H1 (cell line): ENCODE measurements at regions not wholly inside any gene's neighbourhood (a gene's known extent, or its start where the extent isn't known, plus 50 kb on each side); places are given as distances from the start of the nearest gene placed in this dataset.

Experiments
- CTCF ChIA-PET: fragments of 300-600 bp; sonication (Branson Sonifier 250); formaldehyde crosslinking; loops from one replicate; lab custom pipeline; 2021; ENCODE audit not compliant: partially characterized antibody; lab: Charles Lee
- POLR2A ChIA-PET: fragments of 300-600 bp; sonication (Branson Sonifier 250); formaldehyde crosslinking; loops from one replicate; lab custom pipeline; 2021; ENCODE audit warnings: inconsistent platforms; ENCODE audit not compliant: partially characterized antibody; lab: Charles Lee
- DNase-seq, 2 experiments: peaks; one replicate each; pipeline versions ENCODE4 v3.0.0 to v3.0.0-alpha.2; 2010 to 2022; ENCODE audit warnings: low spot score in 2 of 2, low read depth in 1 of 2, mixed read lengths in 1 of 2
- FAIRE-seq: peaks from 2 replicates; lab custom pipeline; 2011; peaks lifted over from hg19 to GRCh38; lab: Jason Lieb, UNC
- H2AFZ ChIP-seq: 2 replicates; pipeline ENCODE4 v1.8.1; 2012; ENCODE audit warnings: low read length, inconsistent platforms
- H2AK5ac ChIP-seq: 2 replicates; pipeline ENCODE4 v1.6.1; 2013; ENCODE audit warnings: low read depth, low read length
- H2BK120ac ChIP-seq: replicated peaks from 2 replicates; pipeline ENCODE3; 2013; ENCODE audit warnings: low read depth, low read length, inconsistent platforms
- H2BK12ac ChIP-seq: 2 replicates; pipeline ENCODE4 v1.6.1; 2013; ENCODE audit warnings: low read depth, low read length
- H2BK15ac ChIP-seq: 2 replicates; pipeline ENCODE4 v1.6.1; 2013; ENCODE audit warnings: low read length
- H2BK20ac ChIP-seq: 2 replicates; pipeline ENCODE4 v1.6.1; 2013; ENCODE audit warnings: low read length
- H2BK5ac ChIP-seq: 2 replicates; pipeline ENCODE4 v1.6.1; 2013; ENCODE audit warnings: low read depth, low read length
- H3K14ac ChIP-seq: 2 replicates; pipeline ENCODE4 v1.6.1; 2013; ENCODE audit warnings: inconsistent platforms; ENCODE audit not compliant: insufficient read length
- H3K18ac ChIP-seq: 2 replicates; pipeline ENCODE4 v1.6.1; 2013; ENCODE audit warnings: low read length; ENCODE audit errors: extremely low read depth
- H3K23ac ChIP-seq: 2 replicates; pipeline ENCODE4 v1.6.1; 2013; ENCODE audit warnings: inconsistent platforms; ENCODE audit not compliant: insufficient read length
- H3K23me2 ChIP-seq: 2 replicates; pipeline ENCODE4 v1.6.1; 2013; ENCODE audit warnings: low read depth, low read length
- H3K27ac ChIP-seq: 2 replicates; pipeline ENCODE4 v1.6.1; 2011; ENCODE audit warnings: low read depth, low read length, inconsistent platforms
- H3K27me3 ChIP-seq, 4 experiments: replicated peaks in 1 of 4; 1 replicate in 1 of 4; 2 replicates in 3 of 4; pipeline versions ENCODE4 v1.6.1 to v1.8.1; 2011 to 2013; ENCODE audit warnings: low read length in 3 of 4, mild to moderate bottlenecking in 3 of 4, inconsistent platforms in 2 of 4, mixed read lengths in 2 of 4, moderate library complexity in 1 of 4; ENCODE audit not compliant: control insufficient read depth in 3 of 4, insufficient read depth in 3 of 4; ENCODE audit errors: extremely low read depth in 1 of 4
- H3K36me3 ChIP-seq, 4 experiments: 2 replicates each; pipeline versions ENCODE4 v1.6.1 to v1.8.1; 2011 to 2013; ENCODE audit warnings: mild to moderate bottlenecking in 4 of 4, low read length in 3 of 4, moderate library complexity in 2 of 4, control low read depth in 1 of 4, inconsistent platforms in 1 of 4; ENCODE audit not compliant: insufficient read depth in 4 of 4, control insufficient read depth in 2 of 4
- H3K4ac ChIP-seq: replicated peaks from 2 replicates; pipeline ENCODE3; 2013; ENCODE audit warnings: low read length, low read depth, mixed read lengths, inconsistent platforms; ENCODE audit not compliant: insufficient read length
- H3K4me1 ChIP-seq, 4 experiments: replicated peaks in 1 of 4; 1 replicate in 1 of 4; 2 replicates in 3 of 4; pipeline versions ENCODE4 v1.6.1 to v1.8.1; 2011 to 2013; ENCODE audit warnings: low read length in 3 of 4, inconsistent platforms in 2 of 4, mixed read lengths in 1 of 4; ENCODE audit not compliant: insufficient read depth in 4 of 4, control insufficient read depth in 3 of 4
- H3K4me2 ChIP-seq, 2 experiments: 2 replicates each; pipeline versions ENCODE4 v1.6.1 to v1.8.1; 2011 to 2013; ENCODE audit warnings: low read depth in 2 of 2, low read length in 2 of 2, control low read depth in 1 of 2, inconsistent platforms in 1 of 2, mild to moderate bottlenecking in 1 of 2; ENCODE audit not compliant: insufficient read depth in 1 of 2
- H3K4me3 ChIP-seq, 4 experiments: fragments of 200-600, 300-600 bp in 1 of 4; sonication (generic), shearing (Covaris generic), sonication (Bioruptor Twin) in 1 of 4; 2 replicates each; pipeline versions ENCODE4 v1.5.1 to v1.8.1; 2011 to 2016; ENCODE audit warnings: low read length in 4 of 4, low read depth in 3 of 4, control low read depth in 2 of 4, inconsistent platforms in 2 of 4, mild to moderate bottlenecking in 2 of 4, mixed read lengths in 1 of 4, moderate library complexity in 1 of 4; ENCODE audit not compliant: insufficient read depth in 2 of 4; ENCODE audit errors: extremely low read depth in 1 of 4
- H3K56ac ChIP-seq: replicated peaks from 2 replicates; pipeline ENCODE3; 2013; ENCODE audit warnings: low read depth, mild to moderate bottlenecking, mixed read lengths, low read length, inconsistent platforms; ENCODE audit not compliant: insufficient read length
- H3K79me1 ChIP-seq: 2 replicates; pipeline ENCODE4 v1.6.1; 2013; ENCODE audit warnings: low read depth, low read length, control low read depth
- H3K79me2 ChIP-seq, 2 experiments: 2 replicates each; pipeline versions ENCODE4 v1.6.1 to v1.8.1; 2012 to 2013; ENCODE audit warnings: low read length in 2 of 2, mild to moderate bottlenecking in 2 of 2, inconsistent platforms in 1 of 2; ENCODE audit not compliant: insufficient read depth in 2 of 2, control insufficient read depth in 1 of 2
- H3K9ac ChIP-seq, 4 experiments: replicated peaks in 1 of 4; 1 replicate in 1 of 4; 2 replicates in 3 of 4; pipeline versions ENCODE4 v1.6.1 to v1.8.1; 2011 to 2013; ENCODE audit warnings: low read depth in 3 of 4, low read length in 3 of 4, control low read depth in 2 of 4, mild to moderate bottlenecking in 2 of 4, moderate library complexity in 2 of 4, inconsistent platforms in 1 of 4; ENCODE audit errors: extremely low read depth in 1 of 4
- H3K9me3 ChIP-seq, 2 experiments: 2 replicates each; pipeline versions ENCODE4 v1.6.1 to v1.8.1; 2012 to 2013; ENCODE audit warnings: mild to moderate bottlenecking in 2 of 2, moderate library complexity in 2 of 2, control low read depth in 1 of 2, inconsistent platforms in 1 of 2, low read depth in 1 of 2, low read length in 1 of 2, mixed read lengths in 1 of 2; ENCODE audit not compliant: insufficient read depth in 2 of 2
- H4K20me1 ChIP-seq, 2 experiments: replicated peaks in 1 of 2; 2 replicates each; pipeline versions ENCODE3 to v1.8.1; 2011 to 2013; ENCODE audit warnings: inconsistent platforms in 2 of 2, low read length in 2 of 2, mild to moderate bottlenecking in 1 of 2; ENCODE audit not compliant: insufficient read depth in 2 of 2, control insufficient read depth in 1 of 2
- H4K5ac ChIP-seq: 2 replicates; pipeline ENCODE4 v1.6.1; 2013; ENCODE audit warnings: low read length, low read depth, mixed read lengths, inconsistent platforms; ENCODE audit not compliant: insufficient read length
- H4K8ac ChIP-seq: 2 replicates; pipeline ENCODE4 v1.8.0; 2013; ENCODE audit warnings: mild to moderate bottlenecking, moderate library complexity, low read length, inconsistent platforms; ENCODE audit not compliant: insufficient read depth; ENCODE audit errors: extremely low read depth
- H4K91ac ChIP-seq: replicated peaks from 2 replicates; pipeline ENCODE3; 2013; ENCODE audit warnings: low read length, mixed read lengths, inconsistent platforms; ENCODE audit not compliant: insufficient read length
- CBX5 ChIP-seq: fragments of 300-800, 300-1000 bp; sonication (generic); IDR thresholded peaks from 2 replicates; pipeline ENCODE4 v1.7.1; 2016; ENCODE audit warnings: antibody characterized with exemption, low read length, low read depth
- CHD2 ChIP-seq: IDR thresholded peaks from 2 replicates; pipeline ENCODE4 v1.6.1; 2012; ENCODE audit warnings: low read length, improper control_type of control experiment
- FOSL1 ChIP-seq: IDR thresholded peaks from 2 replicates; pipeline ENCODE4 v1.6.1; 2011; ENCODE audit warnings: mild to moderate bottlenecking, low read depth, low read length, moderate library complexity; ENCODE audit not compliant: insufficient read depth
- GTF2F1 ChIP-seq: IDR thresholded peaks from 2 replicates; pipeline ENCODE4 v1.6.1; 2012; ENCODE audit warnings: low read depth, low read length, improper control_type of control experiment, borderline replicate concordance
- KDM5A ChIP-seq: fragments of 200-600 bp; IDR thresholded peaks from 2 replicates; pipeline ENCODE4 v1.7.1; 2012; ENCODE audit warnings: mild to moderate bottlenecking, low read length, inconsistent platforms, mixed read lengths
- MAFK ChIP-seq: IDR thresholded peaks from 2 replicates; pipeline ENCODE4 v1.6.1; 2012; ENCODE audit warnings: low read depth, mild to moderate bottlenecking, improper control_type of control experiment, low read length
- RBBP5 ChIP-seq: IDR thresholded peaks from 2 replicates; pipeline ENCODE4 v1.7.1; 2012; ENCODE audit warnings: low read depth, mild to moderate bottlenecking, inconsistent platforms, low read length, moderate library complexity, borderline replicate concordance
- RFX5 ChIP-seq: IDR thresholded peaks from 2 replicates; pipeline ENCODE4 v1.6.1; 2011; ENCODE audit warnings: low read depth, low read length, improper control_type of control experiment, borderline replicate concordance
- RNF2 ChIP-seq: fragments of 200-900, 300-1000 bp; sonication (generic); IDR thresholded peaks from 2 replicates; pipeline ENCODE4 v1.7.1; 2016; ENCODE audit warnings: borderline replicate concordance, low read depth, mild to moderate bottlenecking, antibody characterized with exemption, low read length; ENCODE audit not compliant: poor library complexity, severe bottlenecking; ENCODE audit errors: missing control alignments
- SIRT6 ChIP-seq: IDR thresholded peaks from one replicate; pipeline ENCODE4 v1.7.1; 2012; ENCODE audit warnings: low read length, inconsistent platforms
- SRF ChIP-seq: IDR thresholded peaks from 2 replicates; pipeline ENCODE4 v1.6.1; 2011; ENCODE audit warnings: mild to moderate bottlenecking, low read depth, low read length, moderate library complexity
- TAF1 ChIP-seq: IDR thresholded peaks from 2 replicates; pipeline ENCODE4 v1.6.1; 2011; ENCODE audit warnings: mild to moderate bottlenecking, low read depth, low read length
- TBP ChIP-seq: IDR thresholded peaks from 2 replicates; pipeline ENCODE4 v1.6.1; 2011; ENCODE audit warnings: low read depth, low read length, improper control_type of control experiment

DNA sequence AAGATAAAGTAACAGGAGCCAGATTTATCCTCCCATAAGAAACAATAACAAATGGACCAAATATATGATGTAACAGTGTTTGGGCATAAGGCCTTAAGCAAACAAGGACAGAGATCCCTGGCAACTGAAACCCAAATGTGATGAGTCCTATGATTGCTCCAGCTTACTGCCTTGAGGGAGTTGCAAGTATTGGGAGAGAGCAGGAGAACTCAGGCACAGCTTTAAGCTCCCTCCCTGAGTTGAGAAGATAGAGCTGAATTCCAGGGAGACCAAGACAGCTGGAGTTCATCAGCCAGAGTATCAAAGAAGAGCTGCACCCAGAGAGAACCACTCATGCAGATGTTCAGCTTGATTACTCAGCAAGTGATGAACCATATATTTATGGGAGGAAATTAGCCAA is 814.5 kb upstream of the RAB6C start:
- Histone ChIP-seq H4K8ac (no peak overlapping the region), H2BK12ac (no peak overlapping the region), H4K5ac (no peak overlapping the region), H3K27me3 (no peaks in the 10 kb centered on the region), H3K79me1 (no peaks in the 10 kb centered on the region), H3K23ac (no peak overlapping the region), H2BK20ac (no peak overlapping the region), H2AFZ (no peak overlapping the region), H2BK5ac (no peak overlapping the region), H3K4me2 (no peak overlapping the region), H3K4me3 (no peak overlapping the region), H4K91ac (no peak overlapping the region), H3K79me2 (no peaks in the 10 kb centered on the region), H3K23me2 (no peaks in the 10 kb centered on the region), H2BK15ac (no peak overlapping the region), H3K36me3 (no peaks in the 10 kb centered on the region), H2BK120ac (no peak overlapping the region), H3K56ac (no peak overlapping the region), H3K4ac (no peak overlapping the region), H4K20me1 (no peaks in the 10 kb centered on the region), H3K9ac (no peak overlapping the region), H3K4me1 (no peaks in the 10 kb centered on the region; a peak in 2 of 7 replicates), H3K18ac (no peak overlapping the region), H3K14ac (no peak overlapping the region), H3K9me3 (no peaks in the 10 kb centered on the region), H3K27ac (no peak overlapping the region), H2AK5ac (no peak overlapping the region)
- no peak for DNase-seq
- ChIA-PET POLR2A (no interaction called here), CTCF (no interaction called here)
- no peak for FAIRE-seq
- TF ChIP-seq TBP = no peak
- TF ChIP-seq GTF2F1 = no peak
- no peak for TF ChIP-seq RFX5
- no peak for TF ChIP-seq FOSL1
- no peak for TF ChIP-seq RBBP5
- no peak for TF ChIP-seq RNF2
- no peak for TF ChIP-seq SRF
- no peak for TF ChIP-seq MAFK
- no peak for TF ChIP-seq SIRT6
- TF ChIP-seq TAF1 = no peak
- TF ChIP-seq CHD2 = no peak
- TF ChIP-seq KDM5A = no peak
- no peak for TF ChIP-seq CBX5
